AG04450 (cell line): ENCODE measurements at regions not wholly inside any gene's neighbourhood (a gene's known extent, or its start where the extent isn't known, plus 50 kb on each side); places are given as distances from the start of the nearest gene placed in this dataset.

Experiments
- CTCF ChIA-PET: fragments of 300-600, 350-600 bp; formaldehyde crosslinking; extraction: SDS; loops from one replicate; lab custom pipeline; 2022; ENCODE audit warnings: antibody characterized with exemption, inconsistent platforms; lab: Charles Lee
- POLR2A ChIA-PET: fragments of 350-600 bp; formaldehyde crosslinking; extraction: SDS; loops from one replicate; lab custom pipeline; 2021; ENCODE audit warnings: antibody characterized with exemption, inconsistent platforms; lab: Yijun Ruan, JAX
- DNase-seq: peaks from one replicate; pipeline ENCODE4 v3.0.0-alpha.2; 2011; ENCODE audit warnings: low read depth, low spot score
- H3K27ac ChIP-seq: one replicate; pipeline ENCODE4 v1.5.1; 2012; ENCODE audit warnings: low read depth, low read length, control low read depth
- H3K27me3 ChIP-seq: one replicate; pipeline ENCODE4 v1.6.0; 2012; ENCODE audit warnings: low read length; ENCODE audit not compliant: control insufficient read depth, insufficient read depth
- H3K4me3 ChIP-seq: 2 replicates; pipeline ENCODE4 v1.5.1; 2011; ENCODE audit warnings: mild to moderate bottlenecking, low read depth, low read length, control low read depth
- H3K9me3 ChIP-seq: 2 replicates; pipeline ENCODE4 v1.5.1; 2012; ENCODE audit warnings: low read length; ENCODE audit not compliant: control insufficient read depth, insufficient read depth
- TF ChIP-seq, protein P1 (sequence below): IDR thresholded peaks from 2 replicates; pipeline ENCODE4 v1.5.1; 2011; ENCODE audit warnings: low read depth, low read length, control low read depth, inconsistent platforms

DNA sequence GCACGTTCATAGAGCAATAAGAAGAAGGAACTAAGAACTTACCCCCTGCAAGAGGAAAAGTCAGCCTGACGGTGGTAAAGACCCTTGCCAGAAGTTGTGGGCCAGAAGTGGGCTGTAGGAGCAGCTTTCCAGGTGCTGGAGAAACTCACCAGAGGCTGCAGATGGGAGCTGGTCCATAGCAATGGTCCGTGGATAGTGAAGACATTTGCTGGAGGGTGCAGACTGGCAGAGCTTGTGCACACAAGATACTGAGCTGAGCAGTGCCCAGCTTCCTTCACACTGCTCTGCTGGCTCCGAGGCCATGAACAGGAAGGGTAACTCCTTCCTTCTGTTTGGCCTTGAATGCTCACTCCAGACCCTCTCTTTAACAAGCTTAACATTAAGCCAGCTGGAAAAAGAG lies 149.8 kb upstream of the BNIP2 start:
- ChIA-PET CTCF (no interaction called here), POLR2A (no interaction called here)

DNA sequence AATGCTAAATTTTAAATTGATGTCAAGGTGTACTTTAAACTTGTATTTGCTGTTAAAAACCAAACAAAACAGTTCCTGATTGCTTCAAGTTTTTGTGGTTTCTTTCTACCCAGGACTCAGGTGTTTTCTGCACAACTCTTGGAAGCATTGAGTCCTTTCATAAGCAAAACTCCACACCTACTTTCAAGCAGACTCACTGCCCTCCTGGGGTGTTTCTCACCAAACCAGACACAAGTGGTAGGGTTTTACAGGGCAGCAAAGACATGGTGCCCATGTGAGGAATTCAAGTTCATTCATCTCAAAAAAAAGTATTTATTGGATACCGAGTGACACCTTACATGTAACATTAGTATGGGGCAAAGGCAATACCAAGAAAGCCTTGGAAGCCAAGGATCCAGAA lies 146.7 kb upstream of the BNIP2 start:
- POLR2A ChIA-PET: no interaction called here
- Histone ChIP-seq H3K27ac (no peak overlapping the region), H3K4me3 (no peak overlapping the region), H3K27me3 (no peaks in the 10 kb centered on the region), H3K9me3 (no peaks in the 10 kb centered on the region)
- CTCF ChIA-PET: no interaction called here
- TF ChIP-seq, protein P1, sequence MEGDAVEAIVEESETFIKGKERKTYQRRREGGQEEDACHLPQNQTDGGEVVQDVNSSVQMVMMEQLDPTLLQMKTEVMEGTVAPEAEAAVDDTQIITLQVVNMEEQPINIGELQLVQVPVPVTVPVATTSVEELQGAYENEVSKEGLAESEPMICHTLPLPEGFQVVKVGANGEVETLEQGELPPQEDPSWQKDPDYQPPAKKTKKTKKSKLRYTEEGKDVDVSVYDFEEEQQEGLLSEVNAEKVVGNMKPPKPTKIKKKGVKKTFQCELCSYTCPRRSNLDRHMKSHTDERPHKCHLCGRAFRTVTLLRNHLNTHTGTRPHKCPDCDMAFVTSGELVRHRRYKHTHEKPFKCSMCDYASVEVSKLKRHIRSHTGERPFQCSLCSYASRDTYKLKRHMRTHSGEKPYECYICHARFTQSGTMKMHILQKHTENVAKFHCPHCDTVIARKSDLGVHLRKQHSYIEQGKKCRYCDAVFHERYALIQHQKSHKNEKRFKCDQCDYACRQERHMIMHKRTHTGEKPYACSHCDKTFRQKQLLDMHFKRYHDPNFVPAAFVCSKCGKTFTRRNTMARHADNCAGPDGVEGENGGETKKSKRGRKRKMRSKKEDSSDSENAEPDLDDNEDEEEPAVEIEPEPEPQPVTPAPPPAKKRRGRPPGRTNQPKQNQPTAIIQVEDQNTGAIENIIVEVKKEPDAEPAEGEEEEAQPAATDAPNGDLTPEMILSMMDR: no peak
- DNase-seq: no peak

More for the DNA sequence above, 149.8 kb upstream of the BNIP2 start:
- no peaks in the 10 kb centered on the region for H3K27me3 ChIP-seq
- no peak overlapping the region for H3K27ac ChIP-seq
- H3K9me3 ChIP-seq: no peaks in the 10 kb centered on the region
- H3K4me3 ChIP-seq: no peak overlapping the region
- DNase-seq: no peak
- TF ChIP-seq, protein P1: no peak

DNA sequence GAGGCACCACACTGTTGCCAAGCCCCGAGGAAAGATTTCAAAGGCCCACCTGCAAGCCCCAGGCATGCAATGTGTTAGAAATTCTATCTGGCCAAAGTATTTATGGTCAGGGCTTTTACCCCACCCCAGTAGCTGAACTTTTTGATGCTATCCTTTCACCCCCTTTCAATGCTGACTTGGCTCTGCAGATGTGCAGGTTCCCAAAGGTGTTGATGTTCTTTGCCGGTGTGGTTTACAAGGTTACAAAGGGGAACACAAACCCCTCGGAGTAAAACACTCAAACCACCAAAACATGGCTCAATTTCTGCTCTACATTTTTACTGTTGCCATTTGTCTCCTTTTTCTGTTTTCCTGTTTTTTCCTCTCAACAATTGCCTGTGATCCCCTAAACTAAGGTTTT lies 145.4 kb upstream of the BNIP2 start:
- CTCF ChIA-PET: no interaction called here

DNA sequence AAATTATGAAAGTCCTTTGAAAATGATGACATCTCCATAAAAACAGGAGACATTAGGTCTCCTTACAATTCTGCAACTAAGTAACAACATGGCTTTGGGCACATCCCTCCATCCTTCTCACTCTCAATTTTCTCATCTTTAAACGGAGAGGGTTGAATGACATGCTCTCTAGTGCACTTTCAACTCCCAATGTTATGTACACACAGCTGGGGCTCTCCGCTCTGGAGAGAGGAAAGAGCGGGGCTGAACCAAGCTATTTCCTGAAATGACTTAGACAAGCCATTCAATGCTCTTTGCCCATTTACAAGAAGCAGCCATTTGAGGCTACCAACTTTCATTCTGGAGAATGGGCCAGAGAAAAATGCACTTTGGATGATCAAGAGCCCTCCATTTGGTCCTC lies 144.2 kb upstream of the BNIP2 start:
- TF ChIP-seq, protein P1: no peak
- Histone ChIP-seq H3K27ac (no peak overlapping the region), H3K4me3 (no peak overlapping the region), H3K9me3 (no peaks in the 10 kb centered on the region), H3K27me3 (no peaks in the 10 kb centered on the region)
- no peak for DNase-seq
- POLR2A ChIA-PET: no interaction called here
- CTCF ChIA-PET: no interaction called here

More for the DNA sequence above, 145.4 kb upstream of the BNIP2 start:
- Histone ChIP-seq H3K9me3 (no peaks in the 10 kb centered on the region), H3K4me3 (no peak overlapping the region), H3K27ac (no peak overlapping the region), H3K27me3 (no peaks in the 10 kb centered on the region)
- POLR2A ChIA-PET: no interaction called here
- no peak for DNase-seq
- TF ChIP-seq, protein P1: no peak

DNA sequence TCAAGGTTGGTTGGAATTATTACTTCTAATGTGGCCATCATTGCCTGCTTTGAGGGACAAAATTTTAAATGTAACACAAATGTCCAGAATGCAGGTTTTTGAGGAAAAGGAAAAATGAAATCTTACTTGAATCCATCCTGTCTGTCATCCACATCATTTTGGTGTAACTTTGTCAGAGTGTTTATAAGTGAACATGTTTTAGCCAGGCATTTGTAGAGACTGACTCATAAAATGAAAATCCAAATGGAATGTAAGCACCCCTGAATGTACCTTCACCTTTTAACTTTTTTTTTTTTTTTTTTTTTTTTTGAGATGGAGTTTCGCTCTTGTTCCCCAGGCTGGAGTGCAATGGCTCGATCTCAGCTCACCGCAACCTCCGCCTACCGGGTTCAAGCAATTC lies 141.8 kb upstream of the BNIP2 start:
- ChIA-PET CTCF (no interaction called here), POLR2A (no interaction called here)
- H3K9me3 ChIP-seq: no peaks in the 10 kb centered on the region
- TF ChIP-seq, protein P1: no peak
- H3K4me3 ChIP-seq: no peak overlapping the region
- H3K27ac ChIP-seq: no peak overlapping the region
- DNase-seq: no peak
- H3K27me3 ChIP-seq: no peaks in the 10 kb centered on the region
